ENCODE measurements at regions not wholly inside any gene's neighbourhood (a gene's known extent, or its start where the extent isn't known, plus 50 kb on each side); places are given as distances from the start of the nearest gene placed in this dataset.

DNA sequence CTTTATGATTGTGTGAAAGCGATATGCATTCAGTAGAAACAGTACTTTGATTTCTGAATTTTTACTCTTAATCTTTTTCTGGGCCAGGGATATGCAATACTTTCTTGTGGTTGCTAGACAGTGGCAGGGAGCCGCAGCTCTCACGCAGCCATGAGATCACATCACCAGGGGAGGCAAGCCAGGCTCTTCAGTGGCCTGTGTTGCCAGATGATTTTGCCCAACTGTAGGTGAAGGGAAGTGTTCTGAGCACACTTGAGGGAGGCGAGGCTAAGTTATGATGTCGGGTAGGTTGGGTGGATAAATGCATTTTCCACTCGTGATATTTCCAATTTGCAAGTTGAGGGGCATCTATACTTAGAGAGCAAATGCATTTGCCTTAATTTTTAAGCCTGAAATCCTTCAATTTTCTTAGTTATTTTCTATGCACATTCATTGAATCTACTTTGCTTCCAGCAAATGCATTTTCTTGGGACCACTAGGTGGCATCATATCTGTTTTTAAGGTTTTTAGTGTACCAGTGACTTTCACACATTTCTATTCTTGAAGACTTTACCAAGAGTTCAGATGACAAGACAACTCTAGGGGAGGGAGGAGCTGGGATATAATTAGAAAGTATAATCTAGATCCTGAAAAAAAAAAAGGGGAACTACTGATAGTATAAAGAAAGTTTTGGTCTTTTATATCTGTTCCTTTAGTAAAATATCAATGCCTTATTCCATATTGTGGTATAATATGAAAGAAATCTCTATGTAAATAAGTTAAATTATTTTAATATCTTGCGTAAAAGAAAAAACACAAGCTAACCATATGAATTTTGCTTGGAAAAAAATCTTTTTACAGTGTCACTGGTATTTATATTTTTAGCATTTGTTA is 643.3 kb downstream of the SOCS6 start:
- 51% methylated on average over 7 of the region's 7 CpGs for WGBS
- H3K27ac ChIP-seq (ENCODE audit: low read length), result no peak overlapping the region
- peak in 1 of 3 donors; percentile 3 for DNase-seq

DNA sequence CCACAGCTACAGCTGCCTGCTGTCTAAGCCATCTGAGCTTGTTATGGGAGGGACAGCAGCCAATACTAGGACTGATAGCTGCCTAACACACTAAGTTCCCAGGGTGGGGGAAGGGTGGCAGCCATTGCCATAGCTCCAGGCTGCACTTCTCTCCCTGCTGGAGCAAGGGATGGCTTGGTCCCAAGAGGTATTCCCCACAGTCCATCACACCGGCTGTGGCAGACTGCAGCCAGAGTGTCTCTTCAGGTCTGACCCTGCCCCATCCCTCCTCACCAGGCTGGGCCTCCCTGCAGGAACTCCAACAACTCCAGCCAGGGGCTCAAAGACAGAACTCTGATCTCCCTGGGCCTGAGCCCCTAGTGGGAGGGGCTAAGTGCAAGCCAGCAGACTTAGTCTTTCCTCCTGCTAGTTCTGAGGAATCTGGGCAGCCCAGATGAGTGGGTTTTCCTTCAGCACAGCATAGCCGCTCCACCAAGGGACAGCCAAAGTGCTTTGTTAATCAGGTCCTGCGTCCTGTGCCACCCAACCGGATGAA is 632.1 kb downstream of the SOCS6 start:
- Histone ChIP-seq H3K4me1 (ENCODE audit: control insufficient read depth, insufficient read depth, low read length) (no peaks in the 10 kb centered on the region), H3K4me3 (ENCODE audit: low read length) (no peak overlapping the region), H3K27ac (ENCODE audit: low read length) (no peak overlapping the region), H3K9me3 (ENCODE audit: control insufficient read depth, low read length) (no peaks in the 10 kb centered on the region), H3K27me3 (ENCODE audit: control insufficient read depth, insufficient read depth) (no peaks in the 10 kb centered on the region)
- ATAC-seq, result no peak
- DNase-seq, result no peak
- intact Hi-C loops (cut with DNase I), result no loop called here
- 74% methylated on average over 4 of the region's 4 CpGs for WGBS

More for the DNA sequence above, 643.3 kb downstream of the SOCS6 start:
- H3K27me3 ChIP-seq (ENCODE audit: control insufficient read depth, insufficient read depth), result no peaks in the 10 kb centered on the region
- no peaks in the 10 kb centered on the region for H3K9me3 ChIP-seq (ENCODE audit: control insufficient read depth, low read length)
- no peaks in the 10 kb centered on the region for H3K4me1 ChIP-seq (ENCODE audit: control insufficient read depth, insufficient read depth, low read length)
- intact Hi-C loops (cut with DNase I), result no loop called here
- ATAC-seq, result no peak
- no peak overlapping the region for H3K4me3 ChIP-seq (ENCODE audit: low read length)

DNA sequence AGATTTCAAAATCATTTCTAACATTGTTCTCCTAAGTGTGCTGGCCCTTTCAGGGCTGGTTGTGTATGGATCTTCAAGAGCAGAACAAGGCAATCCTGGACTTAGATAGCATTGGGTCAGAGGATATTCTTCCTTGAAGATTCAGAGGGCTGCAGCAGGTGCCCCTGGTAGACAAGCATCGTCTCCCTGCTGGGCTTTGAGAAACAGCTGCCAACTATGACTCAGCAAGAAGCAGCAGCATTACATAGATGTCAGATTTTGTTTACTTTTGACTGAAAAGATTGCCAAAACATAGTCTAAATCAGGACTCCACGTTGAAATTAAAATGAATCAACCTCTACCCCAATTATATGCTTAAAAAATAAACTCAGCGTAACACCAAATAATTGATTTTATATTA is 618.8 kb downstream of the SOCS6 start:
- H3K9me3 ChIP-seq (ENCODE audit: control insufficient read depth, low read length), result no peaks in the 10 kb centered on the region
- no peaks in the 10 kb centered on the region for H3K4me1 ChIP-seq (ENCODE audit: control insufficient read depth, insufficient read depth, low read length)
- no peaks in the 10 kb centered on the region for H3K27me3 ChIP-seq (ENCODE audit: control insufficient read depth, insufficient read depth)
- DNase-seq, result no peak
- no peak overlapping the region for H3K27ac ChIP-seq (ENCODE audit: low read length)
- intact Hi-C loops (cut with DNase I), result no loop called here
- 33% methylated on average over 3 of the region's 3 CpGs for WGBS
- H3K4me3 ChIP-seq (ENCODE audit: low read length), result no peak overlapping the region
- ATAC-seq, result no peak

GRCh38 chr18:70892381-70892780 is 603.5 kb downstream of the SOCS6 start:
- 80% methylated on average over 1 of the region's 1 CpG for WGBS
- DNase-seq, result no peak

DNA sequence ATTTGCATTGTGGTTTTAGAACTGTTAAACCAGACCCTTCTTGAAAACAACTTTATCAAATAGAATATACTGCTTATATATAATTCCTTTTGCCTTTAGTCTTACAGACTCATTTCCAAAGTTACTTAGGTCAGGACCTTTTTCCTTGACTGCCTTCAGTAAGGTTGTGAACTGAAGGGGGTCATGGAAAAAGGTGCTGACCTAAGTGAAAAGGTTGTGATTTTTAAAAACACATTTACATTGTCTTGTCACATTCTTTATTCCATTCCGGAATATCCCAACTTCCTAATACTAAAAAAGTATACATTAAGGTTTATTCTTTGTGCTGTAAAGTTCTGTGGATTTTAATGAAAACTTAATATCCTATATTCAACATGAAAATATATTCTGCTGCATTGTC is 581.4 kb downstream of the SOCS6 start:
- intact Hi-C loops (cut with DNase I), result no loop called here
- H3K4me1 ChIP-seq (ENCODE audit: control insufficient read depth, insufficient read depth, low read length), result no peaks in the 10 kb centered on the region
- DNase-seq (no peak), ATAC-seq (no peak)
- no peaks in the 10 kb centered on the region for H3K27me3 ChIP-seq (ENCODE audit: control insufficient read depth, insufficient read depth)
- H3K9me3 ChIP-seq (ENCODE audit: control insufficient read depth, low read length), result no peaks in the 10 kb centered on the region
- 76% methylated on average over 1 of the region's 1 CpG for WGBS
- H3K4me3 ChIP-seq (ENCODE audit: low read length), result no peak overlapping the region
- no peak overlapping the region for H3K27ac ChIP-seq (ENCODE audit: low read length)

More at GRCh38 chr18:70892381-70892780, 603.5 kb downstream of the SOCS6 start:
- no peaks in the 10 kb centered on the region for H3K27me3 ChIP-seq (ENCODE audit: control insufficient read depth, insufficient read depth)
- no peak overlapping the region for H3K27ac ChIP-seq (ENCODE audit: low read length)
- no peaks in the 10 kb centered on the region for H3K9me3 ChIP-seq (ENCODE audit: control insufficient read depth, low read length)
- ATAC-seq, result no peak
- no peak overlapping the region for H3K4me3 ChIP-seq (ENCODE audit: low read length)
- no peaks in the 10 kb centered on the region for H3K4me1 ChIP-seq (ENCODE audit: control insufficient read depth, insufficient read depth, low read length)
- intact Hi-C loops (cut with DNase I), result no loop called here

DNA sequence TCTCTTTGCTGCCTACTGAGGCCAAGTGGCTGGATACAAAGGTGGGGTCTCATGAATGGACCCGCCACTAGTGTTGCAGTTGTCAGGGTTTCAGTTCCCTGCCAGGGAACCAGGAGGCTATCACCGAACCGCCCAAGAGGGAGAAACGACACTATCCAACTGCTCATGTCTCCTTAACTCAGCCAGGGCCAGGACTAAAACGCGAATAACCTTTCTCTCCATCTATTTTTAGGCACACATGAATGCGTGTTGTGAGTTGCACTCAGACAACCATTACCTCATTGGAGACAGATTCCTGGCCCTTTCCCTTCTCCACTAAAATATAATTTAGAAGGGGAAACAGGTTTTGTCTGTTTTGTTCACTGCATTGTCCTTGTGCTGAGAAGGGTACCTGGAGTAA is 559.5 kb downstream of the SOCS6 start:
- Histone ChIP-seq H3K9me3 (ENCODE audit: control insufficient read depth, low read length) (no peaks in the 10 kb centered on the region), H3K4me3 (ENCODE audit: low read length) (no peak overlapping the region), H3K4me1 (ENCODE audit: control insufficient read depth, insufficient read depth, low read length) (no peaks in the 10 kb centered on the region), H3K27me3 (ENCODE audit: control insufficient read depth, insufficient read depth) (no peaks in the 10 kb centered on the region), H3K27ac (ENCODE audit: low read length) (no peak overlapping the region)
- intact Hi-C loops (cut with DNase I), result no loop called here
- DNase-seq, result no peak
- WGBS, result 63% methylated on average over 7 of the region's 7 CpGs
- ATAC-seq, result no peak

DNA sequence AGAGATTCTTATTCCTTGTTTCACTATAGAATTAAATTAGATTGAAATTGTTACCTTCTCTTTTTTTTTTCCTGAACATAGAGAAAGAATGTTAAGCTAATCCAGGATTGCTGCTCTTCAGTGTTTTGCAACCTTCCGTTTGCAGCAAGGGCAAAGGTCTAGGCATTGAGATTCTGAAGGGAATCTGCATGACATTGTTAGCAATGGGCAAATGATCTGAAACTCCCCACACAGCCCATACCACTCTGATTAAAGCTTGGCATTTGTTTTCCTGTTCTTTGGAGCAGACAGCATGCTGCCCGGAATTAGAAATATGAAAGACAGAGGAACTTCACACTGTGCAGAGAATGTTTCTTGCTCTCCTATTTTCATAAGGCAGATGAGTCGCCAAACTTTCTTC is 551.8 kb downstream of the SOCS6 start:
- no peak overlapping the region for H3K27ac ChIP-seq (ENCODE audit: low read length)
- no peak overlapping the region for H3K4me3 ChIP-seq (ENCODE audit: low read length)
- WGBS, result 62% methylated on average over 3 of the region's 3 CpGs
- ATAC-seq (no peak), DNase-seq (no peak)
- no peaks in the 10 kb centered on the region for H3K27me3 ChIP-seq (ENCODE audit: control insufficient read depth, insufficient read depth)
- no peaks in the 10 kb centered on the region for H3K9me3 ChIP-seq (ENCODE audit: control insufficient read depth, low read length)
- H3K4me1 ChIP-seq (ENCODE audit: control insufficient read depth, insufficient read depth, low read length), result no peaks in the 10 kb centered on the region
- intact Hi-C loops (cut with DNase I), result no loop called here

DNA sequence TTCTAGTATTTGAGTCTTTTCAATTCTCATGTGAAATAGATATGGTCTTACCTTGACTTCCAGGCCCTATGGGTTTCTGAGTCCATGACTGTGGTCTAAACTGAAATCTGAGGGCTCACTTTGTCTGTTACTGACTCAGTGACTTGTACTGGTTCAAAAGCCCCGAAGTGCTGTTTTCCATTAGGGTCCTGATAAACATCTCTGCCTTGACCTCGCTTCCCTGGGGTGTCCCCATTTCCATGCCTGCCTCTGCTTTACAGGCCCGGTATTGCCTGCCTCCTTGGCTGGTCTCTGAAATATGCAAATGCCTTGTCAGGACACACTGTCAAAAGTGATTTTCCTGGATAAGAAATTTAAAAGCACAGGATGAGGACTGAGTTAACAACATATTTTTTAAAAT is 538.8 kb downstream of the SOCS6 start:
- DNase-seq, result no peak
- intact Hi-C loops (cut with DNase I), result no loop called here
- no peak for ATAC-seq
- H3K27ac ChIP-seq (ENCODE audit: low read length), result no peak overlapping the region
- H3K4me3 ChIP-seq (ENCODE audit: low read length), result no peak overlapping the region
- H3K27me3 ChIP-seq (ENCODE audit: control insufficient read depth, insufficient read depth), result no peaks in the 10 kb centered on the region
- H3K9me3 ChIP-seq (ENCODE audit: control insufficient read depth, low read length), result no peaks in the 10 kb centered on the region
- WGBS, result 50% methylated on average over 3 of the region's 3 CpGs
- no peaks in the 10 kb centered on the region for H3K4me1 ChIP-seq (ENCODE audit: control insufficient read depth, insufficient read depth, low read length)

- Histone ChIP-seq H3K9me3 (ENCODE audit: control insufficient read depth, low read length) (no peaks in the 10 kb centered on the region), H3K27me3 (ENCODE audit: control insufficient read depth, insufficient read depth) (no peaks in the 10 kb centered on the region), H3K27ac (ENCODE audit: low read length) (no peak overlapping the region), H3K4me1 (ENCODE audit: control insufficient read depth, insufficient read depth, low read length) (no peaks in the 10 kb centered on the region), H3K4me3 (ENCODE audit: low read length) (no peak overlapping the region)
- WGBS, result 86% methylated on average over 2 of the region's 2 CpGs
- DNase-seq (no peak), ATAC-seq (no peak)
- intact Hi-C loops (cut with DNase I), result no loop called here
These were observed 537.7 kb downstream of the SOCS6 start for GRCh38 chr18:70826571-70826970.

GRCh38 chr18:70822691-70823090 is 533.8 kb downstream of the SOCS6 start:
- H3K9me3 ChIP-seq (ENCODE audit: control insufficient read depth, low read length), result no peaks in the 10 kb centered on the region
- no peaks in the 10 kb centered on the region for H3K4me1 ChIP-seq (ENCODE audit: control insufficient read depth, insufficient read depth, low read length)
- intact Hi-C loops (cut with DNase I), result no loop called here
- H3K27me3 ChIP-seq (ENCODE audit: control insufficient read depth, insufficient read depth), result no peaks in the 10 kb centered on the region
- ATAC-seq, result no peak
- no peak for DNase-seq
- H3K4me3 ChIP-seq (ENCODE audit: low read length), result no peak overlapping the region
- 48% methylated on average over 3 of the region's 3 CpGs for WGBS
- H3K27ac ChIP-seq (ENCODE audit: low read length), result no peak overlapping the region

DNA sequence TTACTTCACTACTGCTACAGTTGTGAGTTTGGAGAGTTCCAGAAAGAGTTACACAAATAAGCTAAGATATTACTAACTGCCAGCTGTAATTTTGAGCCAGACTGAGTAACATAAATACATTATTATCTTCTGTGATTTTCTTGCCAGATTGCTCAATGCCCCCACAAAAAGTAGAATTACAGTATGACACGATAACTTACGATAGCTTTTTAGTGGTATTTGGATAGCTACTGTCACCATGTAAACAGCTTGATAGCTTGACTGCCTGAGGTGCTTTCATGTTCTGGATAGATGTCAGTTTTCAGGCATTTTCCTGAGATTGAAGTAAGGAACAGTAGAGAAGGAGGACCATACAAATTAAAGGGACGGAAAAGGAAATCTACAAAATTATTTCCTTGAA is 533.3 kb downstream of the SOCS6 start:
- Histone ChIP-seq H3K27me3 (ENCODE audit: control insufficient read depth, insufficient read depth) (no peaks in the 10 kb centered on the region), H3K4me3 (ENCODE audit: low read length) (no peak overlapping the region), H3K9me3 (ENCODE audit: control insufficient read depth, low read length) (no peaks in the 10 kb centered on the region), H3K4me1 (ENCODE audit: control insufficient read depth, insufficient read depth, low read length) (no peaks in the 10 kb centered on the region), H3K27ac (ENCODE audit: low read length) (no peak overlapping the region)
- ATAC-seq, result no peak
- intact Hi-C loops (cut with DNase I), result no loop called here
- WGBS, result 13% methylated on average over 3 of the region's 3 CpGs
- DNase-seq, result no peak

Measured in right cardiac atrium (tissue), 5 donors.